ENCODE measurements at regions not wholly inside any gene's neighbourhood (a gene's known extent, or its start where the extent isn't known, plus 50 kb on each side); places are given as distances from the start of the nearest gene placed in this dataset.

DNA sequence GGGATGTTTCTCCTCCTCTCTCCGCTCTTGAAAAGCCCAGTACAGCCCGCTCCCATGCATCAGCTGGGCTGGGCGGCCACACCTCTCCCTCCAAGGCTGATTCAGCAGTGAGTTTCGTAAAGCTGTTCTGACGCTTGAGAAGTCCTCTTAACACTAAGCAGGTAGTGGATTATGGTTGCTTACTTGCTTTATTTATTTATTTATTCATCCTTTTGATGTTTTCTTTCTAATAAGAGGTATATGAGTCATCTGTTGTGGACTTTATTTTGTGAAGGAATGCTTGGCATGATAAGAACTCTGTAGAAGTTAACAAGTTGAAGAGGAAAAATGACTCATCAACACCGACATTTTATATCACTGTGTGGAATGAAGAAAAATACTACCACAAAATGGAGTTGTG, 285.0 kb downstream of the SQOR start:
- CTCF ChIA-PET (ENCODE audit: partially characterized antibody) = interaction anchor here (0.6 kb wide), 1 partner anchor 241 kb away, joined by 3 read pairs; no protein-coding TSS in a partner anchor
- Histone ChIP-seq H3K9ac (replicated peaks in 1 of 4; ENCODE audit: extremely low read depth in 1 of 4, low read depth in 3 of 4, low read length in 3 of 4) (no peak overlapping the region), H4K8ac (ENCODE audit: extremely low read depth, insufficient read depth, low read length) (no peak overlapping the region), H2BK20ac (ENCODE audit: low read length) (no peak overlapping the region), H3K4me1 (replicated peaks in 1 of 4; ENCODE audit: control insufficient read depth in 3 of 4, insufficient read depth in 4 of 4, low read length in 3 of 4) (no peaks in the 10 kb centered on the region), H3K56ac (replicated peaks; ENCODE audit: insufficient read length, low read depth, low read length) (no peak overlapping the region), H3K4me3 (ENCODE audit: extremely low read depth in 1 of 4, insufficient read depth in 2 of 4, low read depth in 3 of 4, low read length in 4 of 4) (no peak overlapping the region), H3K4ac (replicated peaks; ENCODE audit: insufficient read length, low read depth, low read length) (no peak overlapping the region), H3K36me3 (ENCODE audit: control insufficient read depth in 2 of 4, insufficient read depth in 4 of 4, low read length in 3 of 4) (no peaks in the 10 kb centered on the region), H3K23ac (ENCODE audit: insufficient read length) (no peak overlapping the region), H3K79me2 (ENCODE audit: control insufficient read depth in 1 of 2, insufficient read depth in 2 of 2, low read length in 2 of 2) (no peaks in the 10 kb centered on the region), H2BK15ac (ENCODE audit: low read length) (no peak overlapping the region), H3K79me1 (ENCODE audit: low read depth, low read length) (no peaks in the 10 kb centered on the region), H2BK120ac (replicated peaks; ENCODE audit: low read depth, low read length) (no peak overlapping the region), H3K18ac (ENCODE audit: extremely low read depth, low read length) (no peak overlapping the region), H3K4me2 (ENCODE audit: insufficient read depth in 1 of 2, low read depth in 2 of 2, low read length in 2 of 2) (no peak overlapping the region), H3K14ac (ENCODE audit: insufficient read length) (no peak overlapping the region), H2BK12ac (ENCODE audit: low read depth, low read length) (no peak overlapping the region), H4K5ac (ENCODE audit: insufficient read length, low read depth, low read length) (no peak overlapping the region), H3K23me2 (ENCODE audit: low read depth, low read length) (no peaks in the 10 kb centered on the region; the same call in 1 of the 2 replicates), H3K9me3 (ENCODE audit: insufficient read depth in 2 of 2, low read depth in 1 of 2, low read length in 1 of 2) (no peaks in the 10 kb centered on the region), H3K27ac (ENCODE audit: low read depth, low read length) (no peak overlapping the region), H3K27me3 (replicated peaks in 1 of 4; ENCODE audit: control insufficient read depth in 3 of 4, extremely low read depth in 1 of 4, insufficient read depth in 3 of 4, low read length in 3 of 4) (no peaks in the 10 kb centered on the region), H2AFZ (ENCODE audit: low read length) (no peak overlapping the region), H4K91ac (replicated peaks; ENCODE audit: insufficient read length, low read length) (no peak overlapping the region), H4K20me1 (replicated peaks in 1 of 2; ENCODE audit: control insufficient read depth in 1 of 2, insufficient read depth in 2 of 2, low read length in 2 of 2) (no peaks in the 10 kb centered on the region), H2BK5ac (ENCODE audit: low read depth, low read length) (no peak overlapping the region), H2AK5ac (ENCODE audit: low read depth, low read length) (no peak overlapping the region)
- no peak for DNase-seq (ENCODE audit: low read depth in 1 of 2, low spot score in 2 of 2)
- FAIRE-seq = no peak
- TF ChIP-seq CREB1 (IDR thresholded peaks at IDR 0.05) (no peak), TEAD4 (IDR thresholded peaks at IDR 0.05; ENCODE audit: low read depth, low read length) (no peak), RNF2 (IDR thresholded peaks at IDR 0.05; ENCODE audit: borderline replicate concordance, low read depth, low read length, missing control alignments, poor library complexity, severe bottlenecking) (no peak), SP2 (IDR thresholded peaks at IDR 0.05; ENCODE audit: low read length) (no peak), TAF7 (optimal IDR thresholded peaks at IDR 0.05; ENCODE audit: borderline replicate concordance, low read depth, low read length) (no peak), KDM1A (IDR thresholded peaks at IDR 0.05; ENCODE audit: borderline replicate concordance, low read length) (no peak), TCF12 (IDR thresholded peaks at IDR 0.05; ENCODE audit: low read depth, low read length) (no peak), CHD1 (IDR thresholded peaks at IDR 0.05; ENCODE audit: low read depth, low read length) (no peak), ASH2L (IDR thresholded peaks at IDR 0.05; ENCODE audit: low read length) (no peak), SIRT6 (IDR thresholded peaks at IDR 0.05; ENCODE audit: low read length) (no peak), SIX5 (IDR thresholded peaks at IDR 0.05; ENCODE audit: low read depth, low read length) (no peak), RFX5 (IDR thresholded peaks at IDR 0.05; ENCODE audit: borderline replicate concordance, low read depth, low read length) (no peak)
- TF ChIP-seq, protein P1, sequence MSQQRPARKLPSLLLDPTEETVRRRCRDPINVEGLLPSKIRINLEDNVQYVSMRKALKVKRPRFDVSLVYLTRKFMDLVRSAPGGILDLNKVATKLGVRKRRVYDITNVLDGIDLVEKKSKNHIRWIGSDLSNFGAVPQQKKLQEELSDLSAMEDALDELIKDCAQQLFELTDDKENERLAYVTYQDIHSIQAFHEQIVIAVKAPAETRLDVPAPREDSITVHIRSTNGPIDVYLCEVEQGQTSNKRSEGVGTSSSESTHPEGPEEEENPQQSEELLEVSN (IDR thresholded peaks at IDR 0.05) = no peak
- WGBS, 2 experiments (ENCODE audit: extremely low coverage in 1 of 2, insufficient coverage in 1 of 2, insufficient read length in 1 of 2, insufficient replicate concordance in 2 of 2, low coverage in 1 of 2, low lambda C conversion rate in 2 of 2, missing lambda C conversion rate in 1 of 2) = 90% methylated on average over 6 of the region's 6 CpGs; no CpG with 5 or more reads in 1 of the 2 experiments
- POLR2A ChIA-PET (ENCODE audit: partially characterized antibody) = no interaction called here

Measured in H1 (cell line).